ENCODE measurements at regions not wholly inside any gene's neighbourhood (a gene's known extent, or its start where the extent isn't known, plus 50 kb on each side); places are given as distances from the start of the nearest gene placed in this dataset.

- Mint-ChIP-seq H3K36me3 (no peaks in the 10 kb centered on the region), H3K27me3 (ENCODE audit: low read depth in 2 of 2) (no peaks in the 10 kb centered on the region), H3K4me1 (no peaks in the 10 kb centered on the region), H3K27ac (no peak overlapping the region), H3K9me3 (peaks cover 0 to 3% of the 10 kb centered on the region in 2 donors), H3K4me3 (no peak overlapping the region)
- Histone ChIP-seq H3K36me3 (ENCODE audit: control insufficient read depth, insufficient read depth, low read length) (no peaks in the 10 kb centered on the region), H3K4me3 (ENCODE audit: low read length) (no peak overlapping the region), H3K27me3 (ENCODE audit: control insufficient read depth, insufficient read depth, low read length) (no peaks in the 10 kb centered on the region), H3K27ac (ENCODE audit: low read length) (no peak overlapping the region), H3K4me1 (ENCODE audit: control insufficient read depth, insufficient read depth, low read length) (no peaks in the 10 kb centered on the region), H3K9me3 (ENCODE audit: control insufficient read depth, insufficient read depth, low read length) (no peaks in the 10 kb centered on the region)
- no peak for ATAC-seq
- 90% methylated on average over 1 of the region's 1 CpG for WGBS (ENCODE audit: insufficient coverage)
- TF ChIP-seq CTCF (IDR thresholded peaks at IDR 0.05): no peak
- intact Hi-C loops (cut with micrococcal nuclease): no loop called here
- no peak for DNase-seq
Observed at GRCh38 chr7:124596881-124597280, 168.7 kb downstream of the GPR37 start.

GRCh38 chr7:124590814-124591213 is 174.8 kb downstream of the GPR37 start:
- Histone ChIP-seq H3K4me1 (ENCODE audit: control insufficient read depth, insufficient read depth, low read length) (no peaks in the 10 kb centered on the region), H3K27ac (ENCODE audit: low read length) (no peak overlapping the region), H3K4me3 (ENCODE audit: low read length) (no peak overlapping the region), H3K27me3 (ENCODE audit: control insufficient read depth, insufficient read depth, low read length) (no peaks in the 10 kb centered on the region), H3K36me3 (ENCODE audit: control insufficient read depth, insufficient read depth, low read length) (no peaks in the 10 kb centered on the region), H3K9me3 (ENCODE audit: control insufficient read depth, insufficient read depth, low read length) (no peaks in the 10 kb centered on the region)
- TF ChIP-seq CTCF (IDR thresholded peaks at IDR 0.05): no peak
- H3K36me3 Mint-ChIP-seq: no peaks in the 10 kb centered on the region
- H3K27ac Mint-ChIP-seq: no peak overlapping the region
- H3K9me3 Mint-ChIP-seq: peaks cover 7 to 9% of the 10 kb centered on the region in 2 donors
- intact Hi-C loops (cut with micrococcal nuclease): no loop called here
- 90% methylated on average over 2 of the region's 2 CpGs for WGBS (ENCODE audit: insufficient coverage)
- H3K4me3 Mint-ChIP-seq: no peak overlapping the region
- H3K27me3 Mint-ChIP-seq (ENCODE audit: low read depth in 2 of 2): no peaks in the 10 kb centered on the region
- DNase-seq (no peak), ATAC-seq (no peak)
- no peaks in the 10 kb centered on the region for H3K4me1 Mint-ChIP-seq

GRCh38 chr7:124577256-124577655 is 188.3 kb downstream of the GPR37 start:
- H3K4me1 Mint-ChIP-seq: no peaks in the 10 kb centered on the region
- no peaks in the 10 kb centered on the region for H3K27me3 ChIP-seq (ENCODE audit: control insufficient read depth, insufficient read depth, low read length)
- peaks cover 5 to 13% of the 10 kb centered on the region in 2 donors for H3K9me3 Mint-ChIP-seq
- intact Hi-C loops (cut with micrococcal nuclease): no loop called here
- no peaks in the 10 kb centered on the region for H3K36me3 Mint-ChIP-seq
- H3K36me3 ChIP-seq (ENCODE audit: control insufficient read depth, insufficient read depth, low read length): no peaks in the 10 kb centered on the region
- no peak overlapping the region for H3K27ac Mint-ChIP-seq
- H3K27me3 Mint-ChIP-seq (ENCODE audit: low read depth in 2 of 2): no peaks in the 10 kb centered on the region
- ATAC-seq: no peak
- H3K4me3 Mint-ChIP-seq: no peak overlapping the region
- H3K27ac ChIP-seq (ENCODE audit: low read length): no peak overlapping the region
- no peak for TF ChIP-seq CTCF (IDR thresholded peaks at IDR 0.05)
- WGBS (ENCODE audit: insufficient coverage): 92% methylated on average over 1 of the region's 2 CpGs
- no peaks in the 10 kb centered on the region for H3K4me1 ChIP-seq (ENCODE audit: control insufficient read depth, insufficient read depth, low read length)
- no peak overlapping the region for H3K4me3 ChIP-seq (ENCODE audit: low read length)
- no peak for DNase-seq
- H3K9me3 ChIP-seq (ENCODE audit: control insufficient read depth, insufficient read depth, low read length): no peaks in the 10 kb centered on the region

- no peaks in the 10 kb centered on the region for H3K36me3 ChIP-seq (ENCODE audit: control insufficient read depth, insufficient read depth, low read length)
- no peak overlapping the region for H3K27ac ChIP-seq (ENCODE audit: low read length)
- no peaks in the 10 kb centered on the region for H3K4me1 ChIP-seq (ENCODE audit: control insufficient read depth, insufficient read depth, low read length)
- no peak for TF ChIP-seq CTCF (IDR thresholded peaks at IDR 0.05)
- no peak overlapping the region for H3K4me3 ChIP-seq (ENCODE audit: low read length)
- H3K36me3 Mint-ChIP-seq: no peaks in the 10 kb centered on the region
- WGBS (ENCODE audit: insufficient coverage): 89% methylated on average over 3 of the region's 3 CpGs
- intact Hi-C loops (cut with micrococcal nuclease): no loop called here
- H3K9me3 ChIP-seq (ENCODE audit: control insufficient read depth, insufficient read depth, low read length): no peaks in the 10 kb centered on the region
- DNase-seq (no peak), ATAC-seq (no peak)
- peaks cover 2 to 15% of the 10 kb centered on the region in 2 donors for H3K9me3 Mint-ChIP-seq
- H3K27me3 ChIP-seq (ENCODE audit: control insufficient read depth, insufficient read depth, low read length): no peaks in the 10 kb centered on the region
- no peaks in the 10 kb centered on the region for H3K27me3 Mint-ChIP-seq (ENCODE audit: low read depth in 2 of 2)
- H3K4me3 Mint-ChIP-seq: no peak overlapping the region
- H3K27ac Mint-ChIP-seq: no peak overlapping the region
- no peaks in the 10 kb centered on the region for H3K4me1 Mint-ChIP-seq
Observed at GRCh38 chr7:124575176-124575575, 190.4 kb downstream of the GPR37 start.

All from natural killer cell (primary cell).